Inflammatory macrophage treated with lipopolysaccharide for 4 hours (primary cell): ENCODE measurements at regions not wholly inside any gene's neighbourhood (a gene's known extent, or its start where the extent isn't known, plus 50 kb on each side); places are given as distances from the start of the nearest gene placed in this dataset.
"Not testable (repeated sequence)": the region's sequence is repeated elsewhere in the genome, so short reads cannot be mapped to it uniquely, and the experiment has no call there.

Experiments
- DNase-seq: peaks from one replicate; pipeline ENCODE4 v3.0.0-alpha.2; 2020

- DNase-seq, result no peak
Observed at GRCh38 chr14:58954901-58955861, 233.3 kb upstream of the DAAM1 start.

GRCh38 chr14:58961045-58961731, 227.3 kb upstream of the DAAM1 start:
- no peak for DNase-seq

- DNase-seq, result no peak
Observed at GRCh38 chr14:58963873-58964597, 224.4 kb upstream of the DAAM1 start.

GRCh38 chr14:58964598-58964928, 223.9 kb upstream of the DAAM1 start:
- no peak for DNase-seq

- DNase-seq, result no peak
Observed at GRCh38 chr14:58965601-58966000, 222.9 kb upstream of the DAAM1 start.

- DNase-seq, result no peak
Observed at GRCh38 chr14:58966997-58967396, 221.5 kb upstream of the DAAM1 start.

- no peak for DNase-seq
Observed at GRCh38 chr14:58969951-58970751, 218.3 kb upstream of the DAAM1 start.

GRCh38 chr14:58972233-58973017, 216.0 kb upstream of the DAAM1 start:
- DNase-seq, result no peak

GRCh38 chr14:58977366-58977765, 211.1 kb upstream of the DAAM1 start:
- DNase-seq, result peak; percentile 9

GRCh38 chr14:58978343-58978742, 210.1 kb upstream of the DAAM1 start:
- no peak for DNase-seq

GRCh38 chr14:58979325-58979724, 209.1 kb upstream of the DAAM1 start:
- no peak for DNase-seq

GRCh38 chr14:58981840-58982239, 206.6 kb upstream of the DAAM1 start:
- DNase-seq, result no peak

GRCh38 chr14:58985786-58986185, 202.7 kb upstream of the DAAM1 start:
- DNase-seq, result no peak

- no peak for DNase-seq
Observed at GRCh38 chr14:58987591-58987990, 200.9 kb upstream of the DAAM1 start.

- no peak for DNase-seq
Observed at GRCh38 chr14:58992935-58993334, 195.5 kb upstream of the DAAM1 start.

GRCh38 chr14:58994130-58994529, 194.3 kb upstream of the DAAM1 start:
- no peak for DNase-seq

GRCh38 chr14:59004012-59004411, 184.5 kb upstream of the DAAM1 start:
- no peak for DNase-seq

- DNase-seq, result not testable (repeated sequence)
Observed at GRCh38 chr14:59006179-59006578, 182.3 kb upstream of the DAAM1 start.

- no peak for DNase-seq
Observed at GRCh38 chr14:59009967-59010366, 178.5 kb upstream of the DAAM1 start.

GRCh38 chr14:59013672-59014298, 174.7 kb upstream of the DAAM1 start:
- no peak for DNase-seq

GRCh38 chr14:59015482-59015881, 173.0 kb upstream of the DAAM1 start:
- no peak for DNase-seq
